ENCODE measurements at regions not wholly inside any gene's neighbourhood (a gene's known extent, or its start where the extent isn't known, plus 50 kb on each side); places are given as distances from the start of the nearest gene placed in this dataset.

- no peak for TF ChIP-seq CTCF (IDR thresholded peaks at IDR 0.05)
- CTCF ChIA-PET: no interaction called here
- no peak overlapping the region for H3K27ac Mint-ChIP-seq
- POLR2A ChIA-PET: no interaction called here
- DNase-seq (no peak), ATAC-seq (no peak)
- H3K9me3 Mint-ChIP-seq: peaks cover 5% of the 10 kb centered on the region
- intact Hi-C loops (cut with micrococcal nuclease): no loop called here
- no peaks in the 10 kb centered on the region for H3K27me3 Mint-ChIP-seq
- H3K4me1 Mint-ChIP-seq (ENCODE audit: low read depth): no peaks in the 10 kb centered on the region
- no peak overlapping the region for H3K4me3 Mint-ChIP-seq
- H3K36me3 Mint-ChIP-seq (ENCODE audit: low read depth): no peaks in the 10 kb centered on the region
Measured at GRCh38 chr14:101062065-101062450, 158.5 kb upstream of the RTL1 start.

GRCh38 chr14:101062601-101063000, 159.1 kb upstream of the RTL1 start:
- Mint-ChIP-seq H3K4me1 (ENCODE audit: low read depth) (no peaks in the 10 kb centered on the region), H3K9me3 (peaks cover 5% of the 10 kb centered on the region), H3K4me3 (no peak overlapping the region), H3K27me3 (no peaks in the 10 kb centered on the region), H3K27ac (no peak overlapping the region), H3K36me3 (ENCODE audit: low read depth) (no peaks in the 10 kb centered on the region)
- no peak for ATAC-seq
- CTCF ChIA-PET: no interaction called here
- intact Hi-C loops (cut with micrococcal nuclease): no loop called here
- POLR2A ChIA-PET: no interaction called here
- no peak for TF ChIP-seq CTCF (IDR thresholded peaks at IDR 0.05)
- DNase-seq: no peak

- ChIA-PET POLR2A (no interaction called here), CTCF (no interaction called here)
- no peaks in the 10 kb centered on the region for H3K4me1 Mint-ChIP-seq (ENCODE audit: low read depth)
- ATAC-seq: no peak
- H3K27me3 Mint-ChIP-seq: no peaks in the 10 kb centered on the region
- peaks cover under 1% of the 10 kb centered on the region for H3K9me3 Mint-ChIP-seq
- intact Hi-C loops (cut with micrococcal nuclease): no loop called here
- no peak overlapping the region for H3K27ac Mint-ChIP-seq
- no peak for TF ChIP-seq CTCF (IDR thresholded peaks at IDR 0.05)
- DNase-seq: no peak
- no peaks in the 10 kb centered on the region for H3K36me3 Mint-ChIP-seq (ENCODE audit: low read depth)
- H3K4me3 Mint-ChIP-seq: no peak overlapping the region
Measured at GRCh38 chr14:101063121-101063520, 159.6 kb upstream of the RTL1 start.

- TF ChIP-seq CTCF (IDR thresholded peaks at IDR 0.05): no peak
- Mint-ChIP-seq H3K4me1 (ENCODE audit: low read depth) (no peaks in the 10 kb centered on the region), H3K4me3 (no peak overlapping the region), H3K9me3 (no peaks in the 10 kb centered on the region), H3K27me3 (peaks cover 3% of the 10 kb centered on the region), H3K36me3 (ENCODE audit: low read depth) (no peaks in the 10 kb centered on the region), H3K27ac (no peak overlapping the region)
- intact Hi-C loops (cut with micrococcal nuclease): no loop called here
- ATAC-seq: no peak
- DNase-seq: no peak
- CTCF ChIA-PET: no interaction called here
- POLR2A ChIA-PET: no interaction called here
Measured at GRCh38 chr14:101064121-101064661, 160.7 kb upstream of the RTL1 start.

GRCh38 chr14:101064718-101065117, 161.2 kb upstream of the RTL1 start:
- ATAC-seq: no peak

More at GRCh38 chr14:101064718-101065117, 161.2 kb upstream of the RTL1 start:
- H3K27ac Mint-ChIP-seq: no peak overlapping the region
- intact Hi-C loops (cut with micrococcal nuclease): no loop called here
- peaks cover 3% of the 10 kb centered on the region for H3K27me3 Mint-ChIP-seq
- ChIA-PET CTCF (no interaction called here), POLR2A (no interaction called here)
- no peak overlapping the region for H3K4me3 Mint-ChIP-seq
- TF ChIP-seq CTCF (IDR thresholded peaks at IDR 0.05): no peak
- no peaks in the 10 kb centered on the region for H3K36me3 Mint-ChIP-seq (ENCODE audit: low read depth)
- no peaks in the 10 kb centered on the region for H3K9me3 Mint-ChIP-seq
- H3K4me1 Mint-ChIP-seq (ENCODE audit: low read depth): no peaks in the 10 kb centered on the region
- DNase-seq: no peak
